D341Med (cell line): ENCODE measurements at regions not wholly inside any gene's neighbourhood (a gene's known extent, or its start where the extent isn't known, plus 50 kb on each side); places are given as distances from the start of the nearest gene placed in this dataset.
"Not testable (repeated sequence)": the region's sequence is repeated elsewhere in the genome, so short reads cannot be mapped to it uniquely, and the experiment has no call there.

Experiments
- DNase-seq: peaks from one replicate; pipeline ENCODE4 v3.0.0; 2012; ENCODE audit warnings: low spot score

- not testable (repeated sequence) for DNase-seq
Measured at GRCh38 chr15:92804610-92804936, 95.6 kb upstream of the CHD2 start.

GRCh38 chr15:92805080-92805690 lies 94.9 kb upstream of the CHD2 start:
- DNase-seq: no peak

- DNase-seq: not testable (repeated sequence)
Measured at GRCh38 chr15:92806171-92806570, 94.0 kb upstream of the CHD2 start.

DNA sequence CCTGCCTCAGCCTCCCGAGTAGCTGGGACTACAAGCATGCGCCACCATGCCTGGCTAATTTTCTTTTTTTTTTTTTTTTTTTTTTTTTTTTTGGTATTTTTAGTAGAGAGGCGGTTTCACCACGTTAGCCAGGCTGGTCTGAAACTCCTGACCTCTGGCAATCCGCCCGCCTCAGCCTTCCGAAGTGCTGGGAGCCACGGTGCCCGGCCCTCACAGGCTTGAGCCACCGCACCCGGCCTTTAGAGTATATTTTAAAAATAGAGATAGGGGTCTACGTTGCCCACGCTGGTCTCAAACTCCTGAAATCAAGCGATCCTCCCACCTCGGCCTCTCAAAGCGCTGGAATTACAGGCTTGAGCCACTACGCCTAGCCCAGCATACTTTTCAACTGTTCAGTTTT lies 93.4 kb upstream of the CHD2 start:
- DNase-seq: no peak

DNA sequence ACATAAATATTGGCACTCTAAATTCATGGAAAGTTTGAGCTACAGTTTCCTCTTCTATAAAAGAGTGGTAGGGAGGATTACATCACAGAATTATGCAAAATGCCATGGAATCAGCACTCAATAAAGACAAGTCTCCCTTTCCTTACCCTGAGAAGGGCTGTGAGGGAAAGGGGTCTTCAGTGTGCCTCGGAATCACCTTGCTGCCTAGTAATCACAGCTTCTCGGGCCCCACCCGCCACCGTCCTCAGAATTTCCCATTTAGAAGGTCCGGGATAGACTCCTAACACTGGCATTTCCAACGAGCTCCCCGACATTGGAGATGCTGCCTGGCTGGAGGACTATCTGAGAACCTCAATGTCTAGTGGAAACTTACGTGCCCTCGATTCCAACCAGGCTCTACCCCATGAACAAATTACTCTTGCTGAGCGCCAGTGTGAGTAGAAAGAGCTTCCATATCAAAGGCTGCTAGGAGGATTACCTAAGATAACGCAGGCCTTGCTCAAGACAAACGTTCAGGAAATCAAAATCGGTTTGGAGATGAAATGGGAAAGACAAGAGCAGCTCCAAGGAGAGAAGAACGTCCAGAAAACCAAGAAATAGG lies 92.1 kb upstream of the CHD2 start:
- no peak for DNase-seq

GRCh38 chr15:92808598-92809063 lies 91.5 kb upstream of the CHD2 start:
- DNase-seq: peak; percentile 73

- peak; percentile 95 for DNase-seq
Measured at GRCh38 chr15:92809064-92809879, 90.9 kb upstream of the CHD2 start.

GRCh38 chr15:92809880-92810361 lies 90.2 kb upstream of the CHD2 start:
- DNase-seq: no peak

GRCh38 chr15:92810418-92811138 lies 89.5 kb upstream of the CHD2 start:
- peak; percentile 68 for DNase-seq

- DNase-seq: no peak
Measured at GRCh38 chr15:92811148-92811913, 88.8 kb upstream of the CHD2 start.

DNA sequence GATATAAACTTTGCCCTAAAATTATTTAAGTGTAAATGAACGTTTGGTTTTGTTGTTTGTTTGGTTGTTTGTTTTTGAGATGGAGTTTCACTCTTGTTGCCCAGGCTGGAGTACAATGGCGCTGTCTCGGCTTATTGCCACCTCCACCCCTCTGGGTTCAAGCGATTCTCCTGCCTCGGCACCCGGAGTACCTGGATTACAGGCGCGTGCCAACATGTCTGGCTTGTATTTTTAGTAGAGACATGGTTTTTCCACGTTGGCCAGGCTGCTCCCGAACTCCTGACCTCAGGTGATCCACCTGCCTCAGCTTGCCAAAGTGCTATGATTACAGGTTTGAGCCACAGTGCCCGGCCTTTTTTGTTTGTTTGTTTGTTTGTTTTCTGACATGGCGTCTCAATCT lies 87.9 kb upstream of the CHD2 start:
- no peak for DNase-seq

GRCh38 chr15:92813485-92813884 lies 86.6 kb upstream of the CHD2 start:
- DNase-seq: no peak

GRCh38 chr15:92817339-92817886 lies 82.7 kb upstream of the CHD2 start:
- DNase-seq: no peak

- peak; percentile 46 for DNase-seq
Measured at GRCh38 chr15:92818651-92819277, 81.4 kb upstream of the CHD2 start.

DNA sequence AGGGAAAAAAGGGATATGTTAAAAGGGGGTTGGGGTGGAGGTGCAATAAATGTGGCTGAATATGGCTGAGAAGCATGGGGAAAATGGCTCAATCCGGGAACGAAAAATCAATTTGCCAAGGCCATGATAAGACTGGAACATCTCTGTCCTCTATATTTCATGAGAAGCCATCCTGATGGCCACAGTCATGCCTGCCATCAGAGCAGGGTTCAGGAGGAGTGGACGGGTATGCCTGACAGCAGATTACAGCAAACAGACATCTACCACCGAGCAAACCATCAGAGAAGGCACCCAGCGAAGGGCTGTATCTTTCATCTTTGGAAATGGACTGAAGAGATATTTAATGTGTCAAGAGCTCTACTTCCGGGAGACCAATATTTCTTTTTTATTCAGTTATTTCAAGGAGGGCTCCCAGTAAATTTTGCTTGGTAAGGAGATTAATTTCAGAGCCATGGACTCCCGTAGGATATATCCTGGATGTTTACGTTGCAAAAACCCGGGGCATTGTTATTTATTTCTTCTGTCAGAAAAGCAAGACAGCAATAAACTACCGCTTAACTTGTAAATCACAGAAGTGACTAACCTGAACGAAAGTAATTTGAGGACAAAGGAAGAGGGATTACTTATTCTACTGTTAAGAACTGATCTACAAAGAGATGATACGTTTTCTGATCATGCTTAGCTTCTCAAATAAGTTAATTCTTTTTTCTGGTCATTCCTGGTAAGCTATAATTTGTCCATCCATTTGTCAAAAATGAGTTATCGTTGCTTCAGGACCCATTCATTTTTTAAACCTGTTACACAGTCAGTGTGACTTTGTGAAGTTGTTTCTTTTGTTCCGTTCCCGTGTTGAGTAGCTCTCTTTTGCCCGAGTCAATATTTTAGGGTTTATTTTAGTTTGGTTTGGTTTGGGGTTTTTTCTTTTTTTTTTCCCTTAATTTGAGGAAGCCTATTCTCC lies 80.6 kb upstream of the CHD2 start:
- no peak for DNase-seq

DNA sequence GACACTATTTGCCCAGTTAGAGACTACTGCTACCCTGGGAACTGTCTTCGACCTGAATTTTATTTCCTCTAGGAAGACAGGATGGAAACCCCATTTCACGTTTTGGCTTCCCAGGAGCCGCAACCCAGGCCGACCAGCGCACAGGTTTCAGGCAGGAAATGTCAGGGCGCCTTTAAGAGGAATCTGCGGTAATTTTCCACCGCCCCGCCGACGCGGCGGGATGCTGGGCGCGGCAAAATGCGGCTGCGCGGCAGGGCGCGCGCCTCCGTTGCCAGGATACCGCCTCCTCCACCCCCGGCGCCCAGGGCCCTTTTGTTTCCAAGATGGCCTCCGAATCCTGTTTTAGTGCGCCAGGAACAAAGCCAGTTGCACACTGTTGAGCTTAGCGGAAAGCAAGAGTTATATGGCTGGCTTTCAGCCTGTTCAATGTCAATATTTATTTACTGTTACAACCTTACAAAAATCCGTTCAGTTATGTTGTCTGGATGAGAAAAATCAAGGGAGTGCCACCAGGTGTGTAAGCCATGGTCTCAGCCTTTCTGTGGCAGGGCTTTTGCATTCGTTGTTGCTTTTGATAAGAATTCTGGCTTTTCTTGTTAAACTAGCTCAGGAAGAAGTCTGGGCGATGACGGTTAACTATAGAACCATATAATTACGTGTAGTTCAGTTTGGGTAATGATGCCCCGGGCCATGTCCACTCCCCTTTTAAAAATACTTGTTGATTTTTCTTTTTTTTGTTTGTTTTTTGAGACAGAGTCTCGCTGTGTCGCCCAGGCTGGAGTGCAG lies 79.7 kb upstream of the CHD2 start:
- peak; percentile 97 for DNase-seq

DNA sequence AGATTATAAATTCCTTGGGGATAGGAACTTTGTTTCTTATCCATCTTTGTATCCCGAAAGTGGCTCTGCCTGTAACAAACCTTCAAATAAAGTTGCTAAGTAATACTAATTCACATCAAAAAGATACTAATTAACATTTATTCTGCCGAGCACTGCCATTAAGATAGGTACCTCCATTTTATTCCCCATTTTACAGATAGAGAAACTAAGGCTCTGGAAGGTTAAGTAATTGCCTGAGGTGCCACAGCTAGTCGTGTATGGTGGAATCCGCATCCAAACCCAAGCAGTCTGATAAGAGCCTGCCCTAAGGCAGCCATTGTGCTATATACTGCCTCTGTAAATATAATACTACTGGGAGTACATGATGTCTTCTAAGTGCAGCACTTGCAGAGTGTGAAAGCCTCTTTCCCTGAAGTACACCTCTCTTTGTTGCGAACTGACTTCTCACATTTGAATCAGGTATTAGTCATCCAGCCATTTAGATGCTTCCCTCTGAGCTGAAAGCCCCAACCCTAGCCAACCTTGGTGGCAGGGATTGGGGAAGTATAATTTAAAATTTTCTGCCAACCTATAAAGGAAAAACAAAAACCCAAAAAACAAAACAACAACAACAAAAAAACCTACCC lies 78.5 kb upstream of the CHD2 start:
- DNase-seq: no peak
